ENCODE measurements at regions not wholly inside any gene's neighbourhood (a gene's known extent, or its start where the extent isn't known, plus 50 kb on each side); places are given as distances from the start of the nearest gene placed in this dataset.

- TF ChIP-seq CTCF (IDR thresholded peaks at IDR 0.05), result no peak
- TF ChIP-seq POLR2A (IDR thresholded peaks at IDR 0.05), result no peak
These were observed 558.2 kb upstream of the GNPDA2 start for GRCh38 chr4:45284400-45285085.
